ENCODE measurements at regions not wholly inside any gene's neighbourhood (a gene's known extent, or its start where the extent isn't known, plus 50 kb on each side); places are given as distances from the start of the nearest gene placed in this dataset.

DNA sequence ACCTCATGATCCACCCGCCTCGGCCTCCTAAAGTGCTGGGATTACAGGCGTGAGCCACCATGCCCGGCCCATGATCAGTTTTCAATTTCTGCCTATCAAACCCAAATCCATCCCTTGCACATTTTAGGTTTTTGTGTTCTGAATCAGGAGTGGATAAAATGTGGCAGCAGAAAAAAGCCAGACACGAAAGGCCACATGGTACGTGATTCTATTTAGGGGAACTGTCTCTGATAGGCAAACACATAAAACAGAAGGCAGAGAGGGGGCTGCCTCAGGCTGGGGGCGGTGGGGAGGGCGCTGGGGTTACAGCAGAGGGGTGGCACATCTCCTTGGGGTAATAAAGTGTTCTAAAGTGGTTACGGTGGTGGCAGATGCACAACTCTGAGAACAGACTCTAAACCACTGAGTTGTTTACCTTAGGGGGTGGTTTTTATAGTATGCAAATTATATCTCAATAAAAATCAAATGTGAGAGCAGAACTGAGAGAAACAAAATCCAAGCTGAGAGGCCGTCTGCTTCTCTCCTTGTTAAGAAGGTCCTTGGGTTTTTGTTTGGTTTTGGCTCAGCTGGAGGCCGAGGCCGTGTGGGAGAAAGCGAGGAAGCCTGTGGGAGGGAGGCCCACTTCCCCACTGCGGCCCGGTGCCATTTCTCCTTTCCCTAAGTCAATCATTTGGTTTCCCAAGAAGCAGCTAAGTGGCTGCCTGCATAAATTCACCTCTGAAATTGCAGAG is 78.0 kb downstream of the SOWAHC start:
- TF ChIP-seq, protein P1, sequence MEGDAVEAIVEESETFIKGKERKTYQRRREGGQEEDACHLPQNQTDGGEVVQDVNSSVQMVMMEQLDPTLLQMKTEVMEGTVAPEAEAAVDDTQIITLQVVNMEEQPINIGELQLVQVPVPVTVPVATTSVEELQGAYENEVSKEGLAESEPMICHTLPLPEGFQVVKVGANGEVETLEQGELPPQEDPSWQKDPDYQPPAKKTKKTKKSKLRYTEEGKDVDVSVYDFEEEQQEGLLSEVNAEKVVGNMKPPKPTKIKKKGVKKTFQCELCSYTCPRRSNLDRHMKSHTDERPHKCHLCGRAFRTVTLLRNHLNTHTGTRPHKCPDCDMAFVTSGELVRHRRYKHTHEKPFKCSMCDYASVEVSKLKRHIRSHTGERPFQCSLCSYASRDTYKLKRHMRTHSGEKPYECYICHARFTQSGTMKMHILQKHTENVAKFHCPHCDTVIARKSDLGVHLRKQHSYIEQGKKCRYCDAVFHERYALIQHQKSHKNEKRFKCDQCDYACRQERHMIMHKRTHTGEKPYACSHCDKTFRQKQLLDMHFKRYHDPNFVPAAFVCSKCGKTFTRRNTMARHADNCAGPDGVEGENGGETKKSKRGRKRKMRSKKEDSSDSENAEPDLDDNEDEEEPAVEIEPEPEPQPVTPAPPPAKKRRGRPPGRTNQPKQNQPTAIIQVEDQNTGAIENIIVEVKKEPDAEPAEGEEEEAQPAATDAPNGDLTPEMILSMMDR (IDR thresholded peaks at IDR 0.05) = no peak
- TF ChIP-seq POLR2A (IDR thresholded peaks at IDR 0.05) = no peak

Data from thyroid gland (tissue), 4 donors.